A549 (cell line): ENCODE measurements at regions not wholly inside any gene's neighbourhood (a gene's known extent, or its start where the extent isn't known, plus 50 kb on each side); places are given as distances from the start of the nearest gene placed in this dataset.

Experiments used
- ATAC-seq, 2 experiments: fragments of 200-7000 bp in 1 of 2; fragments of >200 bp in 1 of 2; cut with Nextera tagmentation in 1 of 2; cut with Tn5 transposase in 1 of 2; 3 replicates each; pipeline versions ENCODE4 v1.8.0 to v1.9.1; 2018 to 2020; ENCODE audit warnings: mild to moderate bottlenecking in 1 of 2, moderate library complexity in 1 of 2
- CTCF ChIA-PET: fragments of 300-600 bp; sonication (Branson Sonifier 250); formaldehyde crosslinking; extraction: SDS; loops from one replicate; lab custom pipeline; 2021; ENCODE audit warnings: antibody characterized with exemption, inconsistent platforms; lab: Yijun Ruan, JAX
- POLR2A ChIA-PET: fragments of 350-600 bp; formaldehyde crosslinking; extraction: SDS; loops from one replicate; lab custom pipeline; 2021; ENCODE audit warnings: antibody characterized with exemption, inconsistent platforms; lab: Yijun Ruan, JAX
- DNase-seq, 2 experiments: peaks; one replicate each; pipeline versions ENCODE4 v3.0.0 to v3.0.0-alpha.2; 2011 to 2016; ENCODE audit warnings: low read depth in 1 of 2, low spot score in 1 of 2
- FAIRE-seq: peaks from 2 replicates; lab custom pipeline; 2011; peaks lifted over from hg19 to GRCh38; lab: Jason Lieb, UNC
- H3K27ac ChIP-seq, 2 experiments: fragments of >200 bp; sonication (Bioruptor Twin); formaldehyde crosslinking; 3 replicates each; pipeline ENCODE4 v1.5.1; 2016 to 2017
- H3K4me1 ChIP-seq: fragments of >200 bp; sonication (Bioruptor Twin); formaldehyde crosslinking; 3 replicates; pipeline ENCODE4 v1.6.1; 2016
- H3K4me2 ChIP-seq: fragments of >200 bp; sonication (Bioruptor Twin); formaldehyde crosslinking; 3 replicates; pipeline ENCODE4 v1.6.1; 2016
- H3K4me3 ChIP-seq: fragments of >200 bp; sonication (Bioruptor Twin); formaldehyde crosslinking; 3 replicates; pipeline ENCODE4 v1.5.1; 2016
- H3K9me3 ChIP-seq: fragments of >200 bp; sonication (Bioruptor Twin); formaldehyde crosslinking; 3 replicates; pipeline ENCODE4 v1.6.1; 2016
- ATOH8 ChIP-seq: fragments of 250-450 bp; sonication (Bioruptor Pico); IDR thresholded peaks from 2 replicates; pipeline ENCODE4 v1.5.0; 2020; ENCODE audit warnings: low read depth, mild to moderate bottlenecking, moderate library complexity
- BCL3 ChIP-seq: fragments of >200 bp; sonication (Bioruptor Twin); formaldehyde crosslinking; IDR thresholded peaks from 3 replicates; pipeline ENCODE4 v1.6.1; 2016
- CBX2 ChIP-seq: fragments of 200-600 bp; sonication (generic); IDR thresholded peaks from 2 replicates; pipeline ENCODE4 v1.6.1; 2016; ENCODE audit warnings: low read depth, mild to moderate bottlenecking, borderline replicate concordance
- CBX8 ChIP-seq: fragments of 200-600 bp; sonication (generic); IDR thresholded peaks from 2 replicates; pipeline ENCODE4 v1.6.1; 2016
- CEBPB ChIP-seq, 2 experiments: fragments of >200 bp in 1 of 2; sonication (Bioruptor Twin) in 1 of 2; formaldehyde crosslinking in 1 of 2; IDR thresholded peaks; 2 replicates each; pipeline ENCODE4 v1.6.1; 2012 to 2016
- CHD2 ChIP-seq: fragments of 150-350 bp; IDR thresholded peaks from 2 replicates; pipeline ENCODE4 v1.6.1; 2014; ENCODE audit warnings: low read length; ENCODE audit not compliant: partially characterized antibody
- CHD4 ChIP-seq: fragments of 200-600 bp; sonication (generic); IDR thresholded peaks from 2 replicates; pipeline ENCODE4 v1.6.1; 2016; ENCODE audit warnings: antibody characterized with exemption, mild to moderate bottlenecking, borderline replicate concordance
- E2F6 ChIP-seq: IDR thresholded peaks from 2 replicates; pipeline ENCODE4 v1.6.1; 2012; ENCODE audit warnings: low read depth, borderline replicate concordance
- EHF ChIP-seq: fragments of 250-450 bp; sonication (Bioruptor Pico); IDR thresholded peaks from 2 replicates; pipeline ENCODE4 v1.5.0; 2020; ENCODE audit warnings: mild to moderate bottlenecking
- EHMT2 ChIP-seq: fragments of 200-600 bp; sonication (generic); IDR thresholded peaks from 2 replicates; pipeline ENCODE4 v1.6.1; 2016; ENCODE audit warnings: antibody characterized with exemption, low read depth, mild to moderate bottlenecking, moderate library complexity
- EP300 ChIP-seq, 2 experiments: fragments of >200 bp; sonication (Bioruptor Twin); formaldehyde crosslinking; IDR thresholded peaks; 2 replicates in 1 of 2; 3 replicates in 1 of 2; pipeline ENCODE4 v1.6.1; 2016 to 2017
- FOSB ChIP-seq: fragments of 250-450 bp; sonication (Bioruptor Pico); IDR thresholded peaks from 2 replicates; pipeline ENCODE4 v1.5.0; 2020; ENCODE audit warnings: mild to moderate bottlenecking, moderate library complexity
- FOXS1 ChIP-seq: fragments of 250-450 bp; sonication (Bioruptor Pico); IDR thresholded peaks from 2 replicates; pipeline ENCODE4 v1.5.0; 2020; ENCODE audit warnings: mild to moderate bottlenecking, moderate library complexity
- HMGXB4 ChIP-seq: fragments of 250-450 bp; sonication (Bioruptor Pico); IDR thresholded peaks from 2 replicates; pipeline ENCODE4 v1.5.0; 2021; ENCODE audit warnings: mild to moderate bottlenecking, moderate library complexity, borderline replicate concordance
- HOXB13 ChIP-seq: fragments of 250-450 bp; sonication (Bioruptor Pico); IDR thresholded peaks from 2 replicates; pipeline ENCODE4 v1.5.0; 2020; ENCODE audit warnings: low read depth, mild to moderate bottlenecking, moderate library complexity
- HOXB5 ChIP-seq: fragments of 250-450 bp; sonication (Bioruptor Pico); IDR thresholded peaks from 2 replicates; pipeline ENCODE4 v1.5.0; 2020; ENCODE audit warnings: mild to moderate bottlenecking, moderate library complexity
- JUNB ChIP-seq: fragments of >200 bp; sonication (Bioruptor Twin); formaldehyde crosslinking; IDR thresholded peaks from 2 replicates; pipeline ENCODE4 v1.6.1; 2016
- KDM1A ChIP-seq: fragments of 200-600 bp; sonication (generic); IDR thresholded peaks from 2 replicates; pipeline ENCODE4 v1.6.1; 2016; ENCODE audit warnings: low read depth, mild to moderate bottlenecking
- KDM5A ChIP-seq: fragments of 200-600 bp; sonication (generic); IDR thresholded peaks from 2 replicates; pipeline ENCODE4 v1.6.1; 2016; ENCODE audit warnings: antibody characterized with exemption, mild to moderate bottlenecking
- MAFK ChIP-seq: fragments of 450-650 bp; IDR thresholded peaks from 2 replicates; pipeline ENCODE4 v1.6.1; 2014; ENCODE audit not compliant: partially characterized antibody
- NFE2L2 ChIP-seq: fragments of 150-350 bp; conservative IDR thresholded peaks from 2 replicates; pipeline ENCODE4 v1.6.1; 2014; ENCODE audit warnings: low read length
- PHF8 ChIP-seq: fragments of 200-600 bp; sonication (generic); IDR thresholded peaks from 2 replicates; pipeline ENCODE4 v1.6.1; 2016; ENCODE audit warnings: low read depth, mild to moderate bottlenecking, antibody characterized with exemption, moderate library complexity, borderline replicate concordance
- POLR2A ChIP-seq: IDR thresholded peaks from 2 replicates; pipeline ENCODE4 v1.6.1; 2012; ENCODE audit warnings: mild to moderate bottlenecking, low read length
- RAD21 ChIP-seq, 2 experiments: fragments of >200 bp in 1 of 2; sonication (Bioruptor Twin) in 1 of 2; formaldehyde crosslinking in 1 of 2; IDR thresholded peaks in 1 of 2; conservative IDR thresholded peaks in 1 of 2; 2 replicates in 1 of 2; 3 replicates in 1 of 2; pipeline ENCODE4 v1.6.1; 2012 to 2018; ENCODE audit warnings: inconsistent platforms in 1 of 2
- RARB ChIP-seq: fragments of 250-450 bp; sonication (Bioruptor Pico); IDR thresholded peaks from 2 replicates; pipeline ENCODE4 v1.8.0; 2021; ENCODE audit warnings: mild to moderate bottlenecking, moderate library complexity
- RCOR1 ChIP-seq: fragments of 150-350 bp; IDR thresholded peaks from 2 replicates; pipeline ENCODE4 v1.6.1; 2014; ENCODE audit warnings: antibody characterized with exemption, low read length, low read depth
- REST ChIP-seq: fragments of 200-600 bp; sonication (generic); IDR thresholded peaks from 2 replicates; pipeline ENCODE4 v1.6.1; 2016; ENCODE audit warnings: antibody characterized with exemption, mild to moderate bottlenecking, moderate library complexity
- RNF2 ChIP-seq: fragments of 200-600 bp; sonication (generic); IDR thresholded peaks from 2 replicates; pipeline ENCODE4 v1.6.1; 2016; ENCODE audit warnings: low read depth, mild to moderate bottlenecking, antibody characterized with exemption, moderate library complexity, borderline replicate concordance
- ZNF302 ChIP-seq: fragments of 250-450 bp; sonication (Bioruptor Pico); IDR thresholded peaks from 2 replicates; pipeline ENCODE4 v1.9.0; 2021; ENCODE audit warnings: inconsistent platforms, mild to moderate bottlenecking, moderate library complexity
- ZSCAN20 ChIP-seq: fragments of 250-450 bp; sonication (Bioruptor Pico); IDR thresholded peaks from 2 replicates; pipeline ENCODE4 v1.8.0; 2022; ENCODE audit warnings: mild to moderate bottlenecking, moderate library complexity
- WGBS: methylation state at CpG from one replicate; pipeline ENCODE4 v1.1.6; 2017; ENCODE audit errors: missing lambda C conversion rate; 5-methylcytosine and 5-hydroxymethylcytosine counted together

- TF ChIP-seq CHD2: no peak
Measured at GRCh38 chr20:52518735-52519134, 327.2 kb upstream of the ZFP64 start (continued).

- ATAC-seq (no peak), DNase-seq (no peak), FAIRE-seq (no peak)
- WGBS: 0% methylated on average over 2 of the region's 2 CpGs
- TF ChIP-seq PHF8: no peak
- TF ChIP-seq ZSCAN20: no peak
- TF ChIP-seq NFE2L2: no peak
- no peak for TF ChIP-seq RAD21 (conservative IDR thresholded peaks at IDR 0.05 in 1 of 2, IDR thresholded peaks at IDR 0.05 in 1 of 2)
- TF ChIP-seq HMGXB4: no peak
- no peak for TF ChIP-seq CEBPB (IDR thresholded peaks at IDR 0.05)
- TF ChIP-seq EP300 (IDR thresholded peaks at IDR 0.05): no peak
- TF ChIP-seq KDM1A: no peak
- TF ChIP-seq MAFK: no peak
- TF ChIP-seq HOXB13 (CRISPR knock-in tag): no peak
- no peak for TF ChIP-seq HOXB5
- TF ChIP-seq POLR2A: no peak
- no peak for TF ChIP-seq CBX8
- TF ChIP-seq RNF2: no peak
- TF ChIP-seq ATOH8: no peak
- no peak for TF ChIP-seq CHD4
- TF ChIP-seq FOXS1 (CRISPR knock-in tag): no peak
- no peak for TF ChIP-seq REST
- no peak for TF ChIP-seq E2F6
- TF ChIP-seq ZNF302: no peak
- CTCF ChIA-PET: no interaction called here
- no peak overlapping the region for H3K27ac ChIP-seq
- POLR2A ChIA-PET: no interaction called here
- no peaks in the 10 kb centered on the region for H3K9me3 ChIP-seq
- no peaks in the 10 kb centered on the region for H3K4me1 ChIP-seq
- no peak overlapping the region for H3K4me2 ChIP-seq
- H3K4me3 ChIP-seq: no peak overlapping the region
Measured at GRCh38 chr20:52515877-52516276, 324.3 kb upstream of the ZFP64 start.

GRCh38 chr20:52500157-52500556, 308.6 kb upstream of the ZFP64 start:
- ATAC-seq (no peak), DNase-seq (no peak), FAIRE-seq (no peak)
- ChIA-PET CTCF (no interaction called here), POLR2A (no interaction called here)
- H3K4me3 ChIP-seq: no peak overlapping the region
- H3K27ac ChIP-seq: no peak overlapping the region
- H3K4me1 ChIP-seq: no peaks in the 10 kb centered on the region
- H3K9me3 ChIP-seq: no peaks in the 10 kb centered on the region
- 10% methylated on average over 4 of the region's 4 CpGs for WGBS
- no peak overlapping the region for H3K4me2 ChIP-seq
- no peak for TF ChIP-seq RARB
- TF ChIP-seq FOSB (CRISPR knock-in tag): no peak
- no peak for TF ChIP-seq JUNB
- no peak for TF ChIP-seq CBX2
- no peak for TF ChIP-seq KDM5A
- no peak for TF ChIP-seq HOXB13 (CRISPR knock-in tag)
- no peak for TF ChIP-seq BCL3
- TF ChIP-seq EHMT2: no peak
- no peak for TF ChIP-seq RCOR1
- TF ChIP-seq EHF: no peak
- no peak for TF ChIP-seq HMGXB4
- TF ChIP-seq NFE2L2: no peak
